ENCODE measurements at regions not wholly inside any gene's neighbourhood (a gene's known extent, or its start where the extent isn't known, plus 50 kb on each side); places are given as distances from the start of the nearest gene placed in this dataset.

GRCh38 chr13:76474356-76474755 lies 411.8 kb downstream of the KCTD12 start:
- Histone ChIP-seq H3K27ac (ENCODE audit: low read depth in 1 of 2, low read length in 2 of 2) (no peak overlapping the region), H3K4me1 (ENCODE audit: insufficient read depth, low read length) (no peaks in the 10 kb centered on the region), H3K4me3 (ENCODE audit: low read length) (no peak overlapping the region), H3K27me3 (ENCODE audit: control insufficient read depth in 1 of 2, insufficient read depth in 2 of 2, low read length in 2 of 2) (no peaks in the 10 kb centered on the region), H3K36me3 (ENCODE audit: insufficient read depth, low read length) (no peaks in the 10 kb centered on the region), H3K9me3 (ENCODE audit: control insufficient read depth in 1 of 2, insufficient read depth in 1 of 2, low read length in 2 of 2) (no peaks in the 10 kb centered on the region)
- H3K27me3 Mint-ChIP-seq = peaks cover 14% of the 10 kb centered on the region
- no peak for TF ChIP-seq CTCF (IDR thresholded peaks at IDR 0.05)
- H3K36me3 Mint-ChIP-seq (ENCODE audit: low read depth) = no peaks in the 10 kb centered on the region
- POLR2A ChIA-PET = no interaction called here
- H3K27ac Mint-ChIP-seq = no peak overlapping the region
- no peak for DNase-seq
- H3K4me3 Mint-ChIP-seq = no peak overlapping the region
- no peak for ATAC-seq (ENCODE audit: poor library complexity)
- H3K4me1 Mint-ChIP-seq (ENCODE audit: low read depth) = no peaks in the 10 kb centered on the region
- H3K9me3 Mint-ChIP-seq = no peaks in the 10 kb centered on the region
- intact Hi-C loops (cut with DNase I, micrococcal nuclease) = loop anchor here (5.0 kb wide), 2 partner anchors 428 to 1102 kb away; no protein-coding TSS in a partner anchor
- CTCF ChIA-PET = interaction anchor here (0.6 to 1.7 kb wide), 2 partner anchors 778 to 797 kb away, joined by 3 to 5 read pairs; no protein-coding TSS in a partner anchor

GRCh38 chr13:76473552-76474134 lies 412.6 kb downstream of the KCTD12 start:
- Mint-ChIP-seq H3K27ac (no peak overlapping the region), H3K9me3 (no peaks in the 10 kb centered on the region), H3K4me1 (ENCODE audit: low read depth) (no peaks in the 10 kb centered on the region), H3K4me3 (no peak overlapping the region), H3K36me3 (ENCODE audit: low read depth) (no peaks in the 10 kb centered on the region), H3K27me3 (peaks cover 14% of the 10 kb centered on the region)
- Histone ChIP-seq H3K4me3 (ENCODE audit: low read length) (no peak overlapping the region), H3K27ac (ENCODE audit: low read depth in 1 of 2, low read length in 2 of 2) (no peak overlapping the region), H3K4me1 (ENCODE audit: insufficient read depth, low read length) (no peaks in the 10 kb centered on the region), H3K9me3 (ENCODE audit: control insufficient read depth in 1 of 2, insufficient read depth in 1 of 2, low read length in 2 of 2) (no peaks in the 10 kb centered on the region), H3K36me3 (ENCODE audit: insufficient read depth, low read length) (no peaks in the 10 kb centered on the region), H3K27me3 (ENCODE audit: control insufficient read depth in 1 of 2, insufficient read depth in 2 of 2, low read length in 2 of 2) (no peaks in the 10 kb centered on the region)
- peak; percentile 40 to 85 (median 60) for DNase-seq
- intact Hi-C loops (cut with DNase I, micrococcal nuclease) = loop anchor here (1.0 to 5.0 kb wide), 8 partner anchors 429 to 1101 kb away; no protein-coding TSS in a partner anchor
- peak; percentile 95 for ATAC-seq (ENCODE audit: poor library complexity)
- peak; percentile 89 for TF ChIP-seq CTCF (IDR thresholded peaks at IDR 0.05)
- ChIA-PET CTCF (interaction anchor here (0.6 to 1.7 kb wide), 2 partner anchors 777 to 796 kb away, joined by 3 to 5 read pairs; no protein-coding TSS in a partner anchor), POLR2A (no interaction called here)

- Histone ChIP-seq H3K27ac (ENCODE audit: low read depth in 1 of 2, low read length in 2 of 2) (no peak overlapping the region), H3K4me3 (ENCODE audit: low read length) (no peak overlapping the region), H3K4me1 (ENCODE audit: insufficient read depth, low read length) (no peaks in the 10 kb centered on the region), H3K9me3 (ENCODE audit: control insufficient read depth in 1 of 2, insufficient read depth in 1 of 2, low read length in 2 of 2) (no peaks in the 10 kb centered on the region), H3K27me3 (ENCODE audit: control insufficient read depth in 1 of 2, insufficient read depth in 2 of 2, low read length in 2 of 2) (no peaks in the 10 kb centered on the region), H3K36me3 (ENCODE audit: insufficient read depth, low read length) (no peaks in the 10 kb centered on the region)
- intact Hi-C loops (cut with DNase I, micrococcal nuclease) = loop anchor here (1.0 to 5.0 kb wide), 8 partner anchors 429 to 1101 kb away; no protein-coding TSS in a partner anchor
- Mint-ChIP-seq H3K36me3 (ENCODE audit: low read depth) (no peaks in the 10 kb centered on the region), H3K4me3 (no peak overlapping the region), H3K4me1 (ENCODE audit: low read depth) (no peaks in the 10 kb centered on the region), H3K27ac (no peak overlapping the region), H3K27me3 (peaks cover 14% of the 10 kb centered on the region), H3K9me3 (no peaks in the 10 kb centered on the region)
- POLR2A ChIA-PET = no interaction called here
- CTCF ChIA-PET = no interaction called here
- DNase-seq (no peak), ATAC-seq (ENCODE audit: poor library complexity) (no peak)
- no peak for TF ChIP-seq CTCF (IDR thresholded peaks at IDR 0.05)
These were observed 413.3 kb downstream of the KCTD12 start for GRCh38 chr13:76472916-76473315.
